Thoracic aorta (tissue), 2 donors: ENCODE measurements at regions not wholly inside any gene's neighbourhood (a gene's known extent, or its start where the extent isn't known, plus 50 kb on each side); places are given as distances from the start of the nearest gene placed in this dataset.

ENCODE experiments used
- ATAC-seq: fragments of 150-250 bp; one replicate; pipeline ENCODE4 v1.8.0; 2017; ENCODE audit warnings: low read depth; ENCODE audit not compliant: insufficient number of reproducible peaks, low FRiP score
- DNase-seq: peaks from one replicate; pipeline ENCODE4 v3.0.0-alpha.2; 2020; ENCODE audit warnings: low spot score
- H3K27ac ChIP-seq, 2 donors: fragments of 200-600 bp; sonication (generic); 1 replicate in 1 of 2; 2 replicates in 1 of 2; pipeline ENCODE4 v1.5.1; 2016; ENCODE audit warnings: mild to moderate bottlenecking in 2 of 2, moderate library complexity in 2 of 2
- H3K27me3 ChIP-seq: fragments of 200-600 bp; sonication (generic); replicated peaks from 2 replicates; pipeline ENCODE4 v1.6.0; 2016; ENCODE audit warnings: mild to moderate bottlenecking; ENCODE audit not compliant: insufficient read depth
- H3K36me3 ChIP-seq: fragments of 200-600 bp; sonication (generic); one replicate; pipeline ENCODE4 v1.5.1; 2016
- H3K4me1 ChIP-seq, 2 donors: fragments of 200-600 bp; sonication (generic); 1 replicate in 1 of 2; 2 replicates in 1 of 2; pipeline versions ENCODE4 v1.5.1 to v1.6.0; 2016; ENCODE audit warnings: low read depth in 2 of 2, mild to moderate bottlenecking in 1 of 2; ENCODE audit not compliant: control insufficient read depth in 1 of 2
- H3K4me3 ChIP-seq: fragments of 200-600 bp; sonication (generic); 2 replicates; pipeline ENCODE4 v1.5.1; 2016; ENCODE audit warnings: mild to moderate bottlenecking
- H3K9me3 ChIP-seq: fragments of 200-600 bp; sonication (generic); 2 replicates; pipeline ENCODE4 v1.5.1; 2016
- CTCF ChIP-seq: fragments of 200-600 bp; sonication (generic); IDR thresholded peaks from one replicate; pipeline ENCODE4 v1.5.1; 2019; ENCODE audit warnings: antibody characterized with exemption

GRCh38 chr12:105912882-105913678 lies 225.7 kb downstream of the NUAK1 start:
- no peak for ATAC-seq
- H3K4me1 ChIP-seq = no peaks in the 10 kb centered on the region
- no peak overlapping the region for H3K4me3 ChIP-seq
- no peak for DNase-seq
- no peaks in the 10 kb centered on the region for H3K27me3 ChIP-seq
- H3K27ac ChIP-seq = no peak overlapping the region
- H3K36me3 ChIP-seq = no peaks in the 10 kb centered on the region
- H3K9me3 ChIP-seq = no peaks in the 10 kb centered on the region
- no peak for TF ChIP-seq CTCF

- Histone ChIP-seq H3K36me3 (no peaks in the 10 kb centered on the region), H3K9me3 (no peaks in the 10 kb centered on the region), H3K4me1 (no peaks in the 10 kb centered on the region), H3K27me3 (no peaks in the 10 kb centered on the region), H3K4me3 (no peak overlapping the region), H3K27ac (no peak overlapping the region)
- TF ChIP-seq CTCF = no peak
- DNase-seq = no peak
- ATAC-seq = no peak
Measured at GRCh38 chr12:105915997-105916759, 222.6 kb downstream of the NUAK1 start.

- ATAC-seq = no peak
- H3K27ac ChIP-seq = no peak overlapping the region
- peaks cover 0 to under 1% of the 10 kb centered on the region in 2 donors for H3K4me1 ChIP-seq
- no peak for DNase-seq
- no peak for TF ChIP-seq CTCF
- H3K4me3 ChIP-seq = no peak overlapping the region
- no peaks in the 10 kb centered on the region for H3K36me3 ChIP-seq
- H3K27me3 ChIP-seq = no peaks in the 10 kb centered on the region
- H3K9me3 ChIP-seq = no peaks in the 10 kb centered on the region
Measured at GRCh38 chr12:105916760-105917039, 222.1 kb downstream of the NUAK1 start.

- no peaks in the 10 kb centered on the region for H3K9me3 ChIP-seq
- no peak for DNase-seq
- H3K36me3 ChIP-seq = no peaks in the 10 kb centered on the region
- TF ChIP-seq CTCF = no peak
- no peaks in the 10 kb centered on the region for H3K27me3 ChIP-seq
- H3K4me1 ChIP-seq = peaks cover 0 to 12% of the 10 kb centered on the region in 2 donors
- no peak for ATAC-seq
- H3K27ac ChIP-seq = no peak overlapping the region
- no peak overlapping the region for H3K4me3 ChIP-seq
Measured at GRCh38 chr12:105920161-105920684, 218.5 kb downstream of the NUAK1 start.

GRCh38 chr12:105921055-105921454 lies 217.7 kb downstream of the NUAK1 start:
- peaks cover 0 to 12% of the 10 kb centered on the region in 2 donors for H3K4me1 ChIP-seq
- DNase-seq (no peak), ATAC-seq (no peak)
- no peak for TF ChIP-seq CTCF
- no peaks in the 10 kb centered on the region for H3K9me3 ChIP-seq
- H3K36me3 ChIP-seq = no peaks in the 10 kb centered on the region
- H3K27ac ChIP-seq = no peak overlapping the region
- no peaks in the 10 kb centered on the region for H3K27me3 ChIP-seq
- no peak overlapping the region for H3K4me3 ChIP-seq
